ENCODE measurements at regions not wholly inside any gene's neighbourhood (a gene's known extent, or its start where the extent isn't known, plus 50 kb on each side); places are given as distances from the start of the nearest gene placed in this dataset.

GRCh38 chr13:68987585-68987984, 1120.0 kb upstream of the ATXN8OS start:
- H3K36me3 ChIP-seq (ENCODE audit: control insufficient read depth, low read length) = no peaks in the 10 kb centered on the region
- H3K4me1 ChIP-seq (ENCODE audit: control insufficient read depth, low read length) = no peaks in the 10 kb centered on the region
- no peaks in the 10 kb centered on the region for H4K20me1 ChIP-seq (ENCODE audit: control insufficient read depth, insufficient read depth, low read depth, low read length)
- no peak overlapping the region for H3K27ac ChIP-seq (ENCODE audit: low read depth, low read length)
- TF ChIP-seq CTCF (IDR thresholded peaks at IDR 0.05; ENCODE audit: low read depth, low read length, poor library complexity, severe bottlenecking) (no peak), EZH2phosphoT487 (IDR thresholded peaks at IDR 0.05; ENCODE audit: borderline replicate concordance, low read length) (no peak)
- H3K4me3 ChIP-seq (ENCODE audit: low read length) = no peak overlapping the region
- no peaks in the 10 kb centered on the region for H3K9me2 ChIP-seq (replicated peaks; ENCODE audit: control insufficient read depth, low read length)
- H3F3A ChIP-seq (ENCODE audit: control insufficient read depth, insufficient read depth) = no peaks in the 10 kb centered on the region
- peaks cover 4% of the 10 kb centered on the region; the same call in 1 of the 2 replicates for H3K9me3 ChIP-seq (ENCODE audit: control insufficient read depth, insufficient read depth, low read length)
- H3K79me2 ChIP-seq (ENCODE audit: control insufficient read depth, low read length) = no peaks in the 10 kb centered on the region
- no peaks in the 10 kb centered on the region for H3K27me3 ChIP-seq (ENCODE audit: control insufficient read depth, low read length)
- no peak overlapping the region for H3K4me2 ChIP-seq (ENCODE audit: low read length)

- no peaks in the 10 kb centered on the region for H3K27me3 ChIP-seq (ENCODE audit: control insufficient read depth, low read length)
- TF ChIP-seq EZH2phosphoT487 (IDR thresholded peaks at IDR 0.05; ENCODE audit: borderline replicate concordance, low read length) = no peak
- TF ChIP-seq CTCF (IDR thresholded peaks at IDR 0.05; ENCODE audit: low read depth, low read length, poor library complexity, severe bottlenecking) = no peak
- no peaks in the 10 kb centered on the region for H3K4me1 ChIP-seq (ENCODE audit: control insufficient read depth, low read length)
- H3F3A ChIP-seq (ENCODE audit: control insufficient read depth, insufficient read depth) = no peaks in the 10 kb centered on the region
- H3K27ac ChIP-seq (ENCODE audit: low read depth, low read length) = no peak overlapping the region
- H3K79me2 ChIP-seq (ENCODE audit: control insufficient read depth, low read length) = no peaks in the 10 kb centered on the region
- H3K4me3 ChIP-seq (ENCODE audit: low read length) = no peak overlapping the region
- no peaks in the 10 kb centered on the region for H3K36me3 ChIP-seq (ENCODE audit: control insufficient read depth, low read length)
- H4K20me1 ChIP-seq (ENCODE audit: control insufficient read depth, insufficient read depth, low read depth, low read length) = no peaks in the 10 kb centered on the region
- H3K4me2 ChIP-seq (ENCODE audit: low read length) = no peak overlapping the region
- peaks cover 4% of the 10 kb centered on the region; the same call in 1 of the 2 replicates for H3K9me3 ChIP-seq (ENCODE audit: control insufficient read depth, insufficient read depth, low read length)
- H3K9me2 ChIP-seq (replicated peaks; ENCODE audit: control insufficient read depth, low read length) = no peaks in the 10 kb centered on the region
Measured at GRCh38 chr13:68984688-68985319, 1122.8 kb upstream of the ATXN8OS start.

- H3K9me3 ChIP-seq (ENCODE audit: control insufficient read depth, insufficient read depth, low read length) = peaks cover 4% of the 10 kb centered on the region; the same call in 1 of the 2 replicates
- H4K20me1 ChIP-seq (ENCODE audit: control insufficient read depth, insufficient read depth, low read depth, low read length) = no peaks in the 10 kb centered on the region
- H3K27me3 ChIP-seq (ENCODE audit: control insufficient read depth, low read length) = no peaks in the 10 kb centered on the region
- no peaks in the 10 kb centered on the region for H3F3A ChIP-seq (ENCODE audit: control insufficient read depth, insufficient read depth)
- TF ChIP-seq CTCF (IDR thresholded peaks at IDR 0.05; ENCODE audit: low read depth, low read length, poor library complexity, severe bottlenecking) = no peak
- no peak for TF ChIP-seq EZH2phosphoT487 (IDR thresholded peaks at IDR 0.05; ENCODE audit: borderline replicate concordance, low read length)
- no peaks in the 10 kb centered on the region for H3K4me1 ChIP-seq (ENCODE audit: control insufficient read depth, low read length)
- no peaks in the 10 kb centered on the region for H3K36me3 ChIP-seq (ENCODE audit: control insufficient read depth, low read length)
- H3K27ac ChIP-seq (ENCODE audit: low read depth, low read length) = no peak overlapping the region
- no peak overlapping the region for H3K4me2 ChIP-seq (ENCODE audit: low read length)
- no peaks in the 10 kb centered on the region for H3K9me2 ChIP-seq (replicated peaks; ENCODE audit: control insufficient read depth, low read length)
- no peaks in the 10 kb centered on the region for H3K79me2 ChIP-seq (ENCODE audit: control insufficient read depth, low read length)
- H3K4me3 ChIP-seq (ENCODE audit: low read length) = no peak overlapping the region
Measured at GRCh38 chr13:68982961-68983619, 1124.5 kb upstream of the ATXN8OS start.

All from DOHH2 (cell line).